GM19035 (cell line): ENCODE measurements at regions not wholly inside any gene's neighbourhood (a gene's known extent, or its start where the extent isn't known, plus 50 kb on each side); places are given as distances from the start of the nearest gene placed in this dataset.

Experiments
- ATAC-seq: cut with Tn5 transposase; IDR thresholded peaks from one replicate; pipeline ENCODE4 v1.9.1; 2021; ENCODE audit not compliant: unreplicated experiment

DNA sequence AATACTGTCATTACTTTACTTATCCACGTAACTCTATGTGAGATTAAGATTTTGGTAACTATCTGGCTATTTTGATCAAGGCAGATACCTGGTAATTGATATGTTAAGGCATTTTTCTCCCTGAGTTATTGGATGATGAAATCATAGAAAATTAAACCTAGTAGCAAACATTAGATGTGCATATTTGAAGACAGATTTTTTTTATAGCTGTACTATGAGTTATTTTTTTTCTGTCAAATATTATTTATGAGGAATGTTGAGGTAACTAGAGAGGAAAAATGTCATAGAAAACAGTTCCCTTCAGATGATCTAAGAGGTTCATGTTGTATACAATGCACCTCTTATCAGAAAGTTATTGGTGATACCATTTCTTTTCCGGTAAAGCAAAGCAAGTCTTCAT, 64.9 kb upstream of the SLC38A2 start:
- ATAC-seq = no peak

DNA sequence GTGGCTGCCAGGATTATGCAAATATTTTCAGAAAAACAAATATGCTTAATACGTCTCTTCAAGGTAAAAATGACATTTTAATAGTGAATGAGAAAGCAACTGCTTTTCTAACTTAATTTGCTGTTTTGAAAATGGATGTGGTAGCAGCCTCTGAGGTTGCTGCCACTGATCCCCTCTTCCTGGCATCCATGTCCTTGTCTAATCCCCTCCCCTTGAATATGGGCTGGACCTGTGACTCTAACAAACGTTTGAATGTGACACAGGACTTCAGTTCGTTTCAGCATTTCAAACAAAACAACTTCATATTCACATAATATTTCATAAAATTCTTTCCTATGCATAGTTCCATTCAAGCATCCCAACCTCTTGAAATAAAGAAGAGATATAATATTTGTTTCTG, 64.2 kb upstream of the SLC38A2 start:
- no peak for ATAC-seq

DNA sequence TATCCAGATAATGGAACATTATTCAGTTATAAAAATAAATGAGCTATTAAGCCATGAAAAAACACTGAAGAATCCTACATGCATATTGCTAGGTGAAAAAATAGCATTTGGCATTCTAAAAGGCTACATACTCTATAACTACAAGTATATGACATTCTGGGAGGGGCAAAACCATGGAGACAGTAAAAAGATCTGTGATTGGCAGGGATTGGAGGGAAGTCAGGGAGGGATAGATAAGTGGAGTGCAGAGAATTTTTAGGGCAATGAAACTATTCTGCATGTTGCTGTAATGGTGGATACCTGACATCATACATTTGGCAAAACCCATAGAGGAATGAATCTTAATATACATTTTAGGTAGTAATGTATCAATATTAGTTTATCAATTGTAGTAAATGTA, 63.1 kb upstream of the SLC38A2 start:
- ATAC-seq = no peak

GRCh38 chr12:46435029-46435428, 62.5 kb upstream of the SLC38A2 start:
- no peak for ATAC-seq

GRCh38 chr12:46433829-46434228, 61.3 kb upstream of the SLC38A2 start:
- ATAC-seq = no peak

DNA sequence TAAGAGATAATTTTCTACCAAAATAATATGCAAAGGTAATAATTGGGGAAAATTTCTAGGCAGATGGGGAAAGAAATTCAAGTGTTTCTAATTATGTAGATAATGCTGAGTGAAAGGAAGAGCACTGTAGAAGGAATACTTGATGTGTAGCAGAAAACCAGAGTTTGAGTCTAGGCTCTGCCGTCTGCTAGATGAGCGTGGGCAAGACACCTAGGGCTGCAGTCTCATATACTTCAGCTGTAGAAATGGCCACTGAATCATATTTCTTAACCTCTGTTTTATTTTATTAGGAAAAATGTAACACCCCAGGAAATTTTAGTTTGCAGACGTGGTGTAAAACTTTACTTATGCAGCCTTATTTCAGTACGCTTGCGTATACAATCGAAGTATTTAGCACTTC, 59.8 kb upstream of the SLC38A2 start:
- no peak for ATAC-seq

DNA sequence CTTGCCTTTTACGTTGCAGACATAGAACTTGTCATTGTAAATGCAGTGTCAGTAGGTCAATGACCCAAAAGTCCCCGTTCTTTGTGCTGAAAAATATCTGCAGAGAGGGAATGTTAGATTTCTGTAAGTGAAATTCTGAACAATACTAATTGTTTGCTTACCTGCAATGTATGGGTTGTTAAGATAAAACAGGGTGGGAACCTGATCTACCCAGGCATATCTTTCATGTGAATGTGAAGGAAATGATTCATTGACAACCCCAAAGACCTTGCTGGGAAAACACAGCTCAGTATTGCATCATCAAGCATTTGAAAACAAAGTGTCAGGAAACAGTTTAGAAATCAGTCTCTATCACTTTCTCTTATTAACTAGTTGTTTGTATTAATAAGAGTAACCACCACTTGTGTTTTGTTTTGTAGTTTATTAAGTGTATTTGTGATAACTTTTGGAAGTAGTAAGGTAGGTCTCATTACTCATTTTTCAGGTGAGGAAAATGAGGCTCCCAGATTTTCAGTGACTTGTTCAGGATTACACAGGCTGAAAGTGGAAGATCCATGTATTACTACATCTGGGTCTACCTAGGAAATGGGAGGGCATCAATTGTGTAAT, 57.9 kb upstream of the SLC38A2 start:
- no peak for ATAC-seq
